ENCODE measurements at regions not wholly inside any gene's neighbourhood (a gene's known extent, or its start where the extent isn't known, plus 50 kb on each side); places are given as distances from the start of the nearest gene placed in this dataset.

DNA sequence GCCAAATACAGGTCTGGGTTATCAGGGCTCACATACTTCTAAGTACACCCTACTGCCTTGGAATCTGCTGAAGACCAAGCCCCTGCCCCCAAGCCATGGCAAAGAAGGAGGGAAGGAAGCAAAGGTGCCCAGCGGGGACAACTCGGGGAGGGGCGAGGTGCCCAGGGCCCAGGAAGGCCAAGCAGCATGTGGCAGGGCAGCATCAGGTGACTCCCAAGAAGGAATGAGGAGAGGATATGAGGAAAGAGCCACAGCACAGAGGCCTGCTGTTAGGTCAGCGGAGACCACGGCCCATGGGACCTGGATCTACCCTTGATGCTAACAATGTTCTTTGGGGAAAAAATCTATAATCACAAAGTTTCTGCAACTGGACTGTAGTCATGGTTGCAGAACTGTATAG, 142.6 kb upstream of the CRHR1 start:
- TF ChIP-seq, protein P1, sequence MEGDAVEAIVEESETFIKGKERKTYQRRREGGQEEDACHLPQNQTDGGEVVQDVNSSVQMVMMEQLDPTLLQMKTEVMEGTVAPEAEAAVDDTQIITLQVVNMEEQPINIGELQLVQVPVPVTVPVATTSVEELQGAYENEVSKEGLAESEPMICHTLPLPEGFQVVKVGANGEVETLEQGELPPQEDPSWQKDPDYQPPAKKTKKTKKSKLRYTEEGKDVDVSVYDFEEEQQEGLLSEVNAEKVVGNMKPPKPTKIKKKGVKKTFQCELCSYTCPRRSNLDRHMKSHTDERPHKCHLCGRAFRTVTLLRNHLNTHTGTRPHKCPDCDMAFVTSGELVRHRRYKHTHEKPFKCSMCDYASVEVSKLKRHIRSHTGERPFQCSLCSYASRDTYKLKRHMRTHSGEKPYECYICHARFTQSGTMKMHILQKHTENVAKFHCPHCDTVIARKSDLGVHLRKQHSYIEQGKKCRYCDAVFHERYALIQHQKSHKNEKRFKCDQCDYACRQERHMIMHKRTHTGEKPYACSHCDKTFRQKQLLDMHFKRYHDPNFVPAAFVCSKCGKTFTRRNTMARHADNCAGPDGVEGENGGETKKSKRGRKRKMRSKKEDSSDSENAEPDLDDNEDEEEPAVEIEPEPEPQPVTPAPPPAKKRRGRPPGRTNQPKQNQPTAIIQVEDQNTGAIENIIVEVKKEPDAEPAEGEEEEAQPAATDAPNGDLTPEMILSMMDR (IDR thresholded peaks at IDR 0.05; ENCODE audit: poor library complexity) = no peak
- no peak for TF ChIP-seq EZH2 (IDR thresholded peaks at IDR 0.05; ENCODE audit: borderline replicate concordance)
